SHP77 treated with DMSO at 0.1 percent for 48 hours (cell line): ENCODE measurements at regions not wholly inside any gene's neighbourhood (a gene's known extent, or its start where the extent isn't known, plus 50 kb on each side); places are given as distances from the start of the nearest gene placed in this dataset.
"Not testable (repeated sequence)": the region's sequence is repeated elsewhere in the genome, so short reads cannot be mapped to it uniquely, and the experiment has no call there.

Experiments
- DNase-seq: peaks from one replicate; lab custom pipeline; 2025; lab: John Stamatoyannopoulos, UW

GRCh38 chr5:18354828-18355227 lies 720.6 kb downstream of the TAF11L14 start:
- DNase-seq: no peak

- DNase-seq: no peak
Measured at GRCh38 chr5:18357486-18357885, 723.2 kb downstream of the TAF11L14 start.

GRCh38 chr5:18366234-18366633 lies 732.0 kb downstream of the TAF11L14 start:
- DNase-seq: no peak

- DNase-seq: no peak
Measured at GRCh38 chr5:18370531-18370930, 736.3 kb downstream of the TAF11L14 start.

- DNase-seq: no peak
Measured at GRCh38 chr5:18375641-18376040, 741.4 kb downstream of the TAF11L14 start.

GRCh38 chr5:18378066-18378465 lies 743.8 kb downstream of the TAF11L14 start:
- no peak for DNase-seq

GRCh38 chr5:18379189-18379588 lies 744.9 kb downstream of the TAF11L14 start:
- no peak for DNase-seq

GRCh38 chr5:18380729-18381362 lies 746.6 kb downstream of the TAF11L14 start:
- no peak for DNase-seq

- DNase-seq: peak; percentile 54
Measured at GRCh38 chr5:18393565-18394442, 759.5 kb downstream of the TAF11L14 start.

GRCh38 chr5:18394443-18394804 lies 760.2 kb downstream of the TAF11L14 start:
- no peak for DNase-seq

GRCh38 chr5:18395126-18396110 lies 761.2 kb downstream of the TAF11L14 start:
- DNase-seq: no peak

GRCh38 chr5:18397371-18397770 lies 763.1 kb downstream of the TAF11L14 start:
- DNase-seq: no peak

GRCh38 chr5:18397891-18398290 lies 763.6 kb downstream of the TAF11L14 start:
- no peak for DNase-seq

- not testable (repeated sequence) for DNase-seq
Measured at GRCh38 chr5:18399461-18400327, 765.4 kb downstream of the TAF11L14 start.

- no peak for DNase-seq
Measured at GRCh38 chr5:18403141-18403540, 768.9 kb downstream of the TAF11L14 start.

- DNase-seq: no peak
Measured at GRCh38 chr5:18403941-18404438, 769.7 kb downstream of the TAF11L14 start.

- no peak for DNase-seq
Measured at GRCh38 chr5:18420711-18421110, 786.5 kb downstream of the TAF11L14 start.

GRCh38 chr5:18433336-18433735 lies 799.1 kb downstream of the TAF11L14 start:
- DNase-seq: no peak

- DNase-seq: no peak
Measured at GRCh38 chr5:18438126-18438525, 803.9 kb downstream of the TAF11L14 start.

GRCh38 chr5:18455521-18455920 lies 821.3 kb downstream of the TAF11L14 start:
- DNase-seq: no peak

- DNase-seq: no peak
Measured at GRCh38 chr5:18457255-18457654, 823.0 kb downstream of the TAF11L14 start.
